SK-N-MC (cell line): ENCODE measurements at regions not wholly inside any gene's neighbourhood (a gene's known extent, or its start where the extent isn't known, plus 50 kb on each side); places are given as distances from the start of the nearest gene placed in this dataset.

ENCODE experiments used
- EZH2 ChIP-seq: fragments of 200-600 bp; sonication (generic); IDR thresholded peaks from one replicate; pipeline ENCODE4 v1.6.1; 2017; ENCODE audit warnings: antibody characterized with exemption
- POLR2AphosphoS5 ChIP-seq: IDR thresholded peaks from 2 replicates; pipeline ENCODE4 v1.6.1; 2012; ENCODE audit warnings: mild to moderate bottlenecking, low read depth, low read length, borderline replicate concordance

DNA sequence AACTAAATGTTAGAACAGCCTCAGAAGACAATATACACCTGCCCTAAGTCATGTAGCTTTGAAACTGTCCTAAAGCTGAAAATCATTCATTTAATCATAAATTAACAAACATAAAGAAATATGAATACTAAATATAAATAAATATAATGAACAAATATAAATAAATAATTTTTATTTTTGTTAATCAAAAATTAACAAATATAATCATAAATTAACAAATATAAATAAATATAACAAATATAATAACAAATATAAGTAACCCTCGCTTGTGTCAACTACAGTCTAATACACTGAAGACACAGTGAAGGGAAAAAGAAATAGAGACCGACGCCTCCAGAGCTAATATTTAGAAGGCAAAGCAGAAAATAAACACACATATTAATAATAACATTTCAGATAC, 527.3 kb downstream of the CYLC2 start:
- TF ChIP-seq POLR2AphosphoS5 (no peak), EZH2 (no peak)
